ENCODE measurements at regions not wholly inside any gene's neighbourhood (a gene's known extent, or its start where the extent isn't known, plus 50 kb on each side); places are given as distances from the start of the nearest gene placed in this dataset.

GRCh38 chr4:111814961-111815360 lies 330.3 kb upstream of the FAM241A start:
- DNase-seq: peak; percentile 95

- no peak for DNase-seq
These were observed 323.9 kb upstream of the FAM241A start for GRCh38 chr4:111821342-111821741.

- DNase-seq: peak; percentile 93
These were observed 308.7 kb upstream of the FAM241A start for GRCh38 chr4:111836601-111837000.

- no peak for DNase-seq
These were observed 307.5 kb upstream of the FAM241A start for GRCh38 chr4:111837761-111838160.

GRCh38 chr4:111838406-111838930 lies 306.8 kb upstream of the FAM241A start:
- no peak for DNase-seq

GRCh38 chr4:111839141-111839540 lies 306.1 kb upstream of the FAM241A start:
- no peak for DNase-seq

- DNase-seq: no peak
These were observed 302.9 kb upstream of the FAM241A start for GRCh38 chr4:111842336-111842735.

GRCh38 chr4:111847296-111848008 lies 297.8 kb upstream of the FAM241A start:
- peak; percentile 58 for DNase-seq

- DNase-seq: peak; percentile 9
These were observed 295.4 kb upstream of the FAM241A start for GRCh38 chr4:111849746-111850284.

- DNase-seq: peak; percentile 67
These were observed 290.7 kb upstream of the FAM241A start for GRCh38 chr4:111854494-111855087.

GRCh38 chr4:111855308-111855707 lies 289.9 kb upstream of the FAM241A start:
- DNase-seq: no peak

GRCh38 chr4:111864066-111864465 lies 281.2 kb upstream of the FAM241A start:
- peak; percentile 88 for DNase-seq

GRCh38 chr4:111869339-111869738 lies 275.9 kb upstream of the FAM241A start:
- no peak for DNase-seq

GRCh38 chr4:111871802-111872201 lies 273.5 kb upstream of the FAM241A start:
- DNase-seq: no peak

GRCh38 chr4:111873801-111874200 lies 271.5 kb upstream of the FAM241A start:
- peak; percentile 64 for DNase-seq

GRCh38 chr4:111879539-111879938 lies 265.7 kb upstream of the FAM241A start:
- DNase-seq: peak; percentile 83

- DNase-seq: peak; percentile 69
These were observed 265.1 kb upstream of the FAM241A start for GRCh38 chr4:111880116-111880515.

GRCh38 chr4:111883557-111883999 lies 261.7 kb upstream of the FAM241A start:
- DNase-seq: peak; percentile 96

- no peak for DNase-seq
These were observed 254.8 kb upstream of the FAM241A start for GRCh38 chr4:111890412-111890811.

GRCh38 chr4:111905511-111905910 lies 239.7 kb upstream of the FAM241A start:
- DNase-seq: no peak

- no peak for DNase-seq
These were observed 225.6 kb upstream of the FAM241A start for GRCh38 chr4:111919639-111920038.

GRCh38 chr4:111921714-111922113 lies 223.5 kb upstream of the FAM241A start:
- no peak for DNase-seq

GRCh38 chr4:111923786-111924185 lies 221.5 kb upstream of the FAM241A start:
- DNase-seq: no peak

- DNase-seq: no peak
These were observed 220.6 kb upstream of the FAM241A start for GRCh38 chr4:111924696-111925095.

Data from NCI-H82 (cell line).